Tibial artery (tissue), 4 donors: ENCODE measurements at regions not wholly inside any gene's neighbourhood (a gene's known extent, or its start where the extent isn't known, plus 50 kb on each side); places are given as distances from the start of the nearest gene placed in this dataset.

ENCODE experiments used
- DNase-seq, 2 donors: peaks; one replicate each; pipeline ENCODE4 v3.0.0-alpha.2; 2019
- H3K27ac ChIP-seq, 2 donors: fragments of 200-600 bp; sonication (generic) in 1 of 2; 1 replicate in 1 of 2; 2 replicates in 1 of 2; pipeline ENCODE4 v1.5.1; 2018 to 2019; ENCODE audit warnings: mild to moderate bottlenecking in 1 of 2
- H3K27me3 ChIP-seq, 2 donors: fragments of 200-600 bp; sonication (generic) in 1 of 2; one replicate each; pipeline versions ENCODE4 v1.5.1 to v1.6.0; 2016 to 2019
- H3K36me3 ChIP-seq, 3 donors: fragments of 200-600 bp; sonication (generic) in 2 of 3; one replicate each; pipeline ENCODE4 v1.5.1; 2016 to 2019; ENCODE audit warnings: mild to moderate bottlenecking in 2 of 3
- H3K4me1 ChIP-seq, 4 donors: fragments of 200-600 bp; sonication (generic) in 2 of 4; 1 replicate in 3 of 4; 2 replicates in 1 of 4; pipeline ENCODE4 v1.5.1; 2016 to 2019
- H3K4me3 ChIP-seq, 2 donors: fragments of 200-600 bp; sonication (generic) in 1 of 2; 1 replicate in 1 of 2; 2 replicates in 1 of 2; pipeline ENCODE4 v1.5.1; 2018 to 2019; ENCODE audit warnings: mild to moderate bottlenecking in 2 of 2
- H3K9me3 ChIP-seq, 3 donors: fragments of 200-600 bp; sonication (generic) in 1 of 3; one replicate each; pipeline ENCODE4 v1.5.1; 2016 to 2019
- CTCF ChIP-seq, 2 experiments: fragments of 200-600 bp in 1 of 2; fragments of 450-650 bp in 1 of 2; IDR thresholded peaks; one replicate each; pipeline ENCODE4 v1.5.1; 2017 to 2019; ENCODE audit warnings: antibody characterized with exemption in 2 of 2, mild to moderate bottlenecking in 1 of 2, moderate library complexity in 1 of 2
- intact Hi-C: fragments of 100-400 bp; cut with DNase I; formaldehyde crosslinking; loops from one replicate; pipeline ENCODE4 v1.15.0; 2023; ENCODE audit warnings: low total_unique reads

- Histone ChIP-seq H3K36me3 (no peaks in the 10 kb centered on the region), H3K27me3 (no peaks in the 10 kb centered on the region), H3K4me3 (no peak overlapping the region), H3K9me3 (no peaks in the 10 kb centered on the region), H3K4me1 (no peaks in the 10 kb centered on the region), H3K27ac (no peak overlapping the region)
- TF ChIP-seq CTCF (IDR thresholded peaks at IDR 0.05) = no peak
- intact Hi-C loops = no loop called here
- DNase-seq = no peak
These were observed 263.4 kb upstream of the NDST4 start for GRCh38 chr4:115376866-115377265.

- no peak for TF ChIP-seq CTCF (IDR thresholded peaks at IDR 0.05)
- peaks cover 0 to 6% (median 0%) of the 10 kb centered on the region in 4 donors for H3K4me1 ChIP-seq
- no peaks in the 10 kb centered on the region for H3K27me3 ChIP-seq
- no peak overlapping the region for H3K4me3 ChIP-seq
- no peaks in the 10 kb centered on the region for H3K9me3 ChIP-seq
- intact Hi-C loops = no loop called here
- H3K36me3 ChIP-seq = no peaks in the 10 kb centered on the region
- no peak overlapping the region for H3K27ac ChIP-seq
- DNase-seq = no peak
These were observed 261.2 kb upstream of the NDST4 start for GRCh38 chr4:115374621-115375020.

GRCh38 chr4:115370490-115370889 is 257.1 kb upstream of the NDST4 start:
- Histone ChIP-seq H3K27me3 (no peaks in the 10 kb centered on the region), H3K27ac (no peak overlapping the region), H3K9me3 (no peaks in the 10 kb centered on the region), H3K4me3 (no peak overlapping the region), H3K4me1 (peaks cover 0 to 6% (median 0%) of the 10 kb centered on the region in 4 donors), H3K36me3 (no peaks in the 10 kb centered on the region)
- intact Hi-C loops = no loop called here
- TF ChIP-seq CTCF (IDR thresholded peaks at IDR 0.05) = no peak
- DNase-seq = no peak

GRCh38 chr4:115370012-115370411 is 256.6 kb upstream of the NDST4 start:
- Histone ChIP-seq H3K27ac (no peak overlapping the region), H3K27me3 (no peaks in the 10 kb centered on the region), H3K4me3 (no peak overlapping the region), H3K4me1 (peaks cover 0 to 6% (median 0%) of the 10 kb centered on the region in 4 donors), H3K36me3 (no peaks in the 10 kb centered on the region), H3K9me3 (no peaks in the 10 kb centered on the region)
- intact Hi-C loops = no loop called here
- DNase-seq = no peak
- TF ChIP-seq CTCF (IDR thresholded peaks at IDR 0.05) = no peak

GRCh38 chr4:115366390-115366789 is 253.0 kb upstream of the NDST4 start:
- H3K27me3 ChIP-seq = no peaks in the 10 kb centered on the region
- no peak overlapping the region for H3K4me3 ChIP-seq
- H3K36me3 ChIP-seq = no peaks in the 10 kb centered on the region
- peaks cover 0 to 6% (median 0%) of the 10 kb centered on the region in 4 donors for H3K4me1 ChIP-seq
- no peak for DNase-seq
- TF ChIP-seq CTCF (IDR thresholded peaks at IDR 0.05) = no peak
- intact Hi-C loops = no loop called here
- no peaks in the 10 kb centered on the region for H3K9me3 ChIP-seq
- H3K27ac ChIP-seq = no peak overlapping the region

GRCh38 chr4:115365185-115365584 is 251.8 kb upstream of the NDST4 start:
- TF ChIP-seq CTCF (IDR thresholded peaks at IDR 0.05) = no peak
- Histone ChIP-seq H3K27ac (no peak overlapping the region), H3K4me3 (no peak overlapping the region), H3K36me3 (no peaks in the 10 kb centered on the region), H3K27me3 (no peaks in the 10 kb centered on the region), H3K4me1 (peaks cover 0 to under 1% (median 0%) of the 10 kb centered on the region in 4 donors), H3K9me3 (no peaks in the 10 kb centered on the region)
- no peak for DNase-seq
- intact Hi-C loops = no loop called here
